GM21723 (cell line): ENCODE measurements at regions not wholly inside any gene's neighbourhood (a gene's known extent, or its start where the extent isn't known, plus 50 kb on each side); places are given as distances from the start of the nearest gene placed in this dataset.

Experiments used
- ATAC-seq: cut with Tn5 transposase; IDR thresholded peaks from one replicate; pipeline ENCODE4 v1.9.1; 2021; ENCODE audit warnings: mild to moderate bottlenecking, moderate library complexity; ENCODE audit not compliant: unreplicated experiment

DNA sequence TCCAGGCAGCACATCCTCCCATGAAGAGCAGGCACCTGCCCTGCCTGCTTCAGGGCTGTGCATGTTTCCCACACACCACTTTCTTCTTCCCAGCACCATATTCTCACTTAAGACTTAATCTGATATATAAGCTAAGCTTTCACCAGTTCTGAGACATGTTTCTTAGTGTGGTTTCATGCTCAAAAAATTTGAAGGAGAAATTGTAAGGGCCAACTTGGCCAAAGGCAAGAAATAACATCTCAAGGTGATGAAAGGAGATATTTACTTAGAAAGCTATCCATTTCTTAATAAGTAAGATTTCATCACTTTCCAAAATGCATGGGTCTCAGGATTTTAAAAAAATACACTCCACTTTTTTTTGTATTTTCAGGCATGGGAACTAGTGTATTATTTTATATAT, 468.1 kb upstream of the AKR1E2 start:
- ATAC-seq = no peak

DNA sequence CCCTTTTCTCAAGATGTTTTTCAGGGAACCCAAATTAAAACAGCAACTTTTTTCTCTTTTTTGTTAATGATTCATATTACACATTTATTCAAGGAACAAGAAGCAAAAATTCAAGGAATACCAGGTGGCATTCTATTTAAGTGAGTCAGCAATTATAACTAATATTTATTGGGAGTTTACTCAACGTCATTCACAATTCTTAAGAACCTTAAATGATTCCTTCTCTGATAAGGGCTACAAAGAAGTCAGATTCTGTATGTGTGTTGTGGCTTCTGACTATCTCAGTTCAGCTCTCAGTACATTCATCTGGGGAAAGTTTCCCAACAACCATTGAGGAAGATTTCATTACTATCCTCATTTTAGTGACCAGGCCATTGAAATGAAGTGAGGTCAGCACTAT, 470.7 kb upstream of the AKR1E2 start:
- no peak for ATAC-seq

DNA sequence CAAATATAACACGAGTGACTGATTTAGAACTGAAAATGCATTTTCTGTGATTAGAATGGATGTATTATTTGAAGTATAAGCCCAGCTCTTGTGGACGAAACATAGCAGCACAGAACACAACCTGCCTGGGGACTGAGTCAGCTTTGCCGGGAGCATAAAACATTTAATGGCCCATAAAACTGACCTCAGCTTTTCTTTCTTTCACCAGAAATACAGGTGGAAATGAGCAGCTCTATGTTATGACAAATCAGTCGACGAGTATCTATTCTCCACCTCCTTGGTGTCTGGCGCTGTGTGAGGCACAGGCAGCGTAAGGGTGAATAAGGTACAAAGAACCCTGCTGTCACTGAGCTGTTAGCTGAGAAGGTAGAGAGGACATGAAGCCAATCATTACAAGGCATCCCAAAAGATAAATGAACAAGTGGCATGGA, 471.6 kb upstream of the AKR1E2 start:
- ATAC-seq = no peak

DNA sequence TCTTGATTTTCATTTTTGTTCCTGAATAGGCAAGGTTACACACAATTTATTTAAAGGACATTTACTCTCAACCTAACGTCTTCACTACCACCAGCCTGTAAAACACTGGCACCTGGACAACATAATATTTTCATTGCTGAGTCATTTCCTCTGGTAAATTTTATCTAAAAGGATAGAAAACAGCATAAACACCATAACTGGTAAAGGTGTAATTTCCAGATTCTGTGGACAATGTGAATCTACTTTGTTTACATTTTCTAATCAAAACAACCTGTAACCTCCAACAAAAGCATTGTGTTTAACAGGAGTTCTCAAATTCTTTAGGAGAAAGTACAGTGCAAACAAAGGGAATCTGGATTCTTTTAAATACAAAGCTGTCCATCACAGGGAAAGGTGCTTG, 472.0 kb upstream of the AKR1E2 start:
- ATAC-seq = no peak

DNA sequence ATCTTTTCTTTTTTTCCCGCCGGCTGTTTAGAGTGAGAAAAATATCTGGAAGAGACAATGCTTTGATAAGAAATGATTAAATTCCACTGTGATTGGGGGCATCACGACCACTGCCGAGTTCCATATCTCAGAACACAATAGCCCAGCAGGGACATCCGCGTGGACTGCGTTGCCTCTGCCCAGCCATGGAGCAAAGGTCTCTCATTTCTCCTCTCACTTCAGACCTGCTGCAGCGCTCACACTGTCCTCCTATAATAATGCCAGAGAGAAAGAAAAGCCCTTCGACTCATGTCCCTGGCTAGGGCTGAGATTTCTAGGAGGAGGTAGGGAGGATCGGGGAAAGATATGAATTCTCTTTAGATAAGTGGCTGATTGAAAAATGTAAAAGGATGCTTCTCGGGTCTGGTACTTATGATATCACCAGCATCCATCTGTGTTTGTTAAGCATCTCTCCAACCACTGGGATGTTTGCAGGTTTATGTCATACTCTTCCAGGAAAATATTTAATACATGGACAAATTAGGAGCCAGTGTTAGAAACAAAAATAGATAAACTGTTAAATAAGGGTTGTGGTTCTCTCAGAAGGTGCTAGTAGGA, 472.9 kb upstream of the AKR1E2 start:
- no peak for ATAC-seq

DNA sequence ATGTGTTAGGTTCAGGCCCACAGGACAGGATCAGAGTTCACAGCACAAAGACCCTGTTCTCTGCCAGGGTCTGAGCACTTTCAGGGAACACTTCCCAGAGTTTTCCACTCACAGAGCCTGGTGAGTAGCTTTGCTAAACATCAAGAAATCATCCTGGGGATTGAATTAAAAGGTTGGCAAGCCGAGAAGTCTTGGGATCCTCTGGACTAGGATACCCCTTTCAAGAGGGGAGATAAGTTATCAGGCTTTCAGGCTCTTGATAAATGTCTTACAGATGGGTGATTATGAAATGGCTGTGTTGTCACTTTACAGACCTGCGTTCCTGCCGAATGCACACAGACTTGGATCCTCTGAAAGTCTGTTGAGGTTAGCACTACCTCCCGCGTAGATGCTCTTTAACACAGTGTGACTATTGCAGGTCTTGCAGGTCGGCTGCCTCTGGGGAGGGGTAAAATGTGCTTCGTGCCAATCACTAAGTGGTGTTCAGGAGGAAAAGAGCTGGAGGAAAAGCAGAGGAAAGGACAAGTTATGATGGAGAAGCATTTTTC, 473.5 kb upstream of the AKR1E2 start:
- ATAC-seq = no peak

DNA sequence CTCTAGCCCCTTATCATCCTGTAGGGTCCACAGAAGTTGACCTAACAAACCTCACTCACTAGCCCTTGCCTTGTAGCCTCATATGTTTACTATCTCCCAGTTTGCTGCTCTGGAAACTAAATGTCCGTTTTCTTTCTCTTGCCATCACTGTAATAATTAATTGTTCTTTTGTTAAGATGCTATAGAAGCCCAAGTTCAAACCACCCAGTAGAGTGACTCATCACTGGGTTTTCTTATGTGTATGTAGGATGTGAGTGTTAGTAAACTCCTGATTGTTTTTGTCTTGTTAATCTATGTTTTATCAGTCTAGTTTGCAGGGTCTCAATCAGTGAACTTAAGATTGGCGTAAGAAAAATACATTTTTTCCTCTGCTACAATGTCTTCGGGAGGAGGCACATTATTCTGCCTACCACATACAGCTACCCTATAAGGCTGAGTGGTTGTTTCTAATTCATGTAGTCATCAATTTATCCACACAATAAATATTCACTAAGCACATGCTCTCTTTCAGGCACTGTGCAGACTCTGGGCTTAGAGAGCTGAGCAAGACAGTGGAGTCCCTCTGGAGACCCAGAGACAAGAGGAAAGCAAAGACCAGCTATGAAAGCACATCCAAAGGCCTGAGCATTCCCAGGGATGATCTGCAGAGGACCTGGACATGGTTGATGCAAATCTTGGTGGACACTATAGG, 474.1 kb upstream of the AKR1E2 start:
- no peak for ATAC-seq

DNA sequence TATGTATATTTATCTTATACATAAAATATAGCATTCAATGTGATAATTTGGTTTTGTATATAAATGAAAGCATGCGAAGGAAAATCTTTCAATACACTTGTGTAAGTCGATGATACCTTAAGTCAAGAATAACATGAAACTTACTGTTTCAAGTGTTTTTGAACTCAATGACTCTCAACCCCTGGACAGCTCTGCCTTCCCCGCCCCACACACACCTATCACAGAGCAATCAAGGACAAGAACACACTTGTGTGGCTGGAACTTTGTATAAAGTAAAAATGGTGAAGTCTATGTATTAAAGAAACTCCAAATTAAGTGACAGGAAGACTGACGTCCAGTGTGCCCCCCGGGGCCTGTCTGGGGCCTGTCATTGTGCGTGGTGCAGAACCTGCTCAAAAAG, 478.6 kb upstream of the AKR1E2 start:
- ATAC-seq = no peak

DNA sequence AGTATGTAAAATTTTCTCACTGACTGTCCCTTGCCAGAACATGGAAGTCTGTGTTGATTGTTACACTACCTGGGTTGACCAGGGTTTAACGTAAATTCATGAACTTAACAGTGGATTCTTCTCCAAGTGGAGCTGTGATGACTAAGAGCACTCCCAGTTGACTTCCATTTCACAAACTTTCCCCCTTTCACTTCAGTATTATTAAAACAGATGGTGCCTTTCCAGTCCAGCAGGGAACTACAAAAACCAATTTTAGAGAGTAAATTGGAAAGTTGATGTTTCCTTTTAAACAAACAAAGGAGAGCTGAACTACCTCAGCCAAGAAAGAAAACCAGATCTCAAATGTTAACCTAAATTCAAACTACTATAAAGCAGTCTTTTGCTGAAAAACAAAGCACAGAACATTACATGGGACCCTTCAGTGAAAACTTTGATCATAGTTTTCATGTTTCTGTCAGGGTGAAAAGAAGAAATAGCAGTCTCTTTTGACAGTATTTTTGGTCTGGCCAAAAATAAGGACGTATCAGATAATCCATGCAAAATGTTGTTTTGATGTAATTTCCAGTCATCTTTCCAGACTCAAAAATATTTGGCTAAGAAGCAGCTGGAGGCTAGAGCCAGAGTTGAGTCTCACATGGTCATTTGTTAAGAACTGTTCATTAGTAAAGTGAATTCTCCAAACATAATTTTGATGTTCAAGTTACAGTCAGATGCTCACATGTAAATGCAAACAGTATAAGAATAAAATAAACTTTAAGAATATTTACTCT, 479.9 kb upstream of the AKR1E2 start:
- no peak for ATAC-seq

DNA sequence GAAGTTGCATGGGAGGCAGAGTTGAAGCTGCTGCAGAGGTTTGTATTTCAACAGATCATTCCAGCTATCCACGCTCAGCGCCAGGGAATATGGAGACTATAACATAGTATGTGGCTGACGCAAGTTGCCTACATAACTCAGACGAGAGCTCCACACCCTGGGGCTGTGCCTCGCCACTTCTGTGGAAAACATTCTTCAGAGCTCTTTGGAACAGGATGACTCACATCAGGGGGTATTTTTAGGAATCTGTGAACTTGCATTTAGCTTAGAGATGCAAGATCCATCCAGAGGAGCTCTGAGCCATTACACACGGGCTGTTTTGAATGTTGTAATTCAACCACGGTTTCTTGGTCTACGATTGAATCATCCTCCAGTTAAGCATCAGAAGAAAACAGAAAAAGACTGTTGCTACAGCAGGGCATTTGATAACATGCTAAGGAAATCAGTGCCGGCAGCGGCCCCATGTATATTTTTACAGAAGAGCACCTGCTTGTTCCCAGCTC, 481.5 kb upstream of the AKR1E2 start:
- no peak for ATAC-seq

DNA sequence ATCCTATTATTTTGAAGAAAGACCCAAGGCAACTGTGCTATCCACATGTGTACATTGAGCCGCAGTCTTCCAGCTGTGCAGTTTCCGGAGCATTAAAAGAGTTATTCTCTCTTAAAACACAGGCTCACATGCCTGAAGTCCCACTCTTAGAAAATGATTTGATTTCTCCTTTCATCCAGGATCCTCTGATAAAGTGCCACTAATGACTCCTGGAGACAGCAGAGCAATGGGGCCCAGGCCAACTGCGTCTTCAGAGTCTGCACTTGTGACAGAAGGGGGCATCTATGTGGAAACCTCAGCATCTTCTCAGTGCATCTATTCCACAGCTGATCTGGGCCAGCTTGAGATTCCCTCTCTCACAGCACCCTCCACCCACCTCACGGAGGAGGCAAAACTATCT, 482.1 kb upstream of the AKR1E2 start:
- ATAC-seq = no peak

DNA sequence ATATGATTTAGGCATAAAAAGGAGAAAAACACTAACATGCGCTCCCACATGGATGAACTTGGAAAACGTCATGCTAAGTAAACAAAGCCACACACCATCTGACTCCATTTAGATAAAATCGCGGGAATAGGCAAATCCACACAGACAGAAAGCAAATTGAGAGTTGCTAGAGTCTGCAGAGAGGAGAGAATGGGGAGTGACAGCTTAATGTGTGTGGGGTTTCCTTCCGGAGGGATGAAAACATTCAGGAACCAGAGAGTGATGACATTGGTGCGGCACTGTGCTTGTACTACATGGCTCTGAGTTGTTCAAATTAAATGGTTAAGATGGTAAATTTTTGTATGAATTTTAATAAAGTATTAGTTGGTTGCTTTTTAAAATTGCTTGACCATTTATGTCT, 482.9 kb upstream of the AKR1E2 start:
- ATAC-seq = no peak

DNA sequence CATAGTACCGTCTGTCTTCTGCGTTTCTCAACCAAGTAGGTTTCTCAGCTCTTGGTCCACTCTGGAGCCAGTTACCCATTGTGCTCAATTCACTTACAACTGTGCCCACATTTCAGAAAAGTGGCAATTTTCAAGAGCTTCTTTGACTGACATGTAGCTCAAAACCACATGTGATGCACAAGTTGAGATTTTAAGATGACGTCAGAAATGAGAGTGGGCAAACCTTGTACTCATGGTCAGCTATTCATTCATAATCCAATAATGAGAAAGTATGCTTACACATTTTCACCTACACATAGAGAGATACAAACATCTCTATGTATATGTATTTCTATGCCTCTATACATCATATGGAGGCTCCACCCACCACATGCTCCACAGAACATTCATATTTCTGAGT, 487.2 kb upstream of the AKR1E2 start:
- no peak for ATAC-seq

DNA sequence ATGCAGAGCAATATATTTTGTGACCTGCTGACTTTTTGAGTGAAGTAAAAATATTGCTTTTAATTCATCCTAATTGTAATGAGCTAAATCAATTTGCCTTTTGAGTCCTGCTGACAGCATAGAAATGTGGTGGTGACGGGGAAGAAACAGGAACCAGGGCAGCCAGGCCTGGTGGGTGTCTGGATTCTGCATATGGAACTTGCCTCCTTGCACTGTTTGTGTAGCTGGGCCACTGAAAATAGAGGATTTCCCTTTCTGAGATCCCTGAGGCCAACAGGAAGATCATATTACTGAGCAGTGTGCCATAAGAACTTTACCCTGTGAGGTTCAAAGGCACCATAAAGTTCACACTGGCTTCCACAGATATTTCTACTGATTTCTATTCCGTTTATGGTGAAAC, 488.4 kb upstream of the AKR1E2 start:
- ATAC-seq = no peak

DNA sequence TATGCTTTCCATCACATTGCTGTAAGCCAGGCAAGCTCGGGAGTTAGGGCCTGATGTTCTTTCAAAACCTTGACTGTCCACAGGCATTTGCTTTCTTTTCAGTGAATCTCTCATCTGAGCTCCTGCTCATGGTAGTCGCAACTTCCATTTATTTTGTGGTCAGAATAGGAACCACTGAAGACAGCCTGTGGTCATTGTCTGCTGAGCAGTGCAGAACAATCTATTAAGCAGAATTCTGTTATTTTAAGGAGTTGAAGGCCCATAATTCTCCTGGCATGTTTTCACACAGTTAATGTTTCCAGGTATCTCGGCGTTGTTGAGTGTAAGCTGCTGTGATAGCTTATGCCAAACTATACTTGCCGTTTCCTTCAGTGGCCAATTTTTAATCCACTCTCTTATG, 491.1 kb upstream of the AKR1E2 start:
- no peak for ATAC-seq

DNA sequence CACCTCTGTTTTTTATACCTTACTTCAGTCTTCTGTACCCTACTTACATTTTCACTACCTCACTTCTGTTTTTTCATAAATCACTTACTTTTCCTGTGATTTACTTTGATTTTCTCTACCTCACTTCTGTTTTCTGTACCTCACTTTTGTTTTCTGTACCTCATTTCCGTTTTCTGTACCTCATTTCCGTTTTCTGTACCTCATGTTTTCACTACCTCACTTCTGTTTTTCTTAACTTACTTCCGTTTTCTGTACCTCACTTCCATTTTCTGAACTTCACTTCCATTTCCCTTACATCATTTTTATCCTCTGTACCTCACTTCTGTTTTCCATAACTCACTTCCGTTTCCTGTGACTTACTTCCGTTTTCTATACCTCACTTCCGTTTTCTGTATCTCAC, 492.0 kb upstream of the AKR1E2 start:
- no peak for ATAC-seq

DNA sequence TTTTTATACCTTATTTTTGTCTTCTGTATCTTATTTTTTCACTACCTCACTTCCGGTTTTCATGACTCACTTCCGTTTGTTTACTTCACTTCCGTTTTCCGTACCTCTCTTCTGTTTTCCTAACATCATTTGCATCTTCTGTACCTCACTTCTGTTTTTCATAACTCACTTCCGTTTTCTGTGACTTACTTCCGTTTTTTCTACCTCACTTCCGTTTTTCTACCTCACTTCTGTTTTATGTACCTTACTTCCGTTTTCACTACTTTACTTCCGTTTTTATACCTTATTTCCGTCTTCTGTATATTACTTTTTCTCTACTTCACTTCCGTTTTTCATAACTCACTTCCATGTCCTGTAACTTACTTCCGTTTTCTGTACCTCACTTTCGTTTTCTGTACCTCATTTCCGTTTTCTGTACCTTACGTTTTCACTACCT, 492.5 kb upstream of the AKR1E2 start:
- ATAC-seq = no peak

DNA sequence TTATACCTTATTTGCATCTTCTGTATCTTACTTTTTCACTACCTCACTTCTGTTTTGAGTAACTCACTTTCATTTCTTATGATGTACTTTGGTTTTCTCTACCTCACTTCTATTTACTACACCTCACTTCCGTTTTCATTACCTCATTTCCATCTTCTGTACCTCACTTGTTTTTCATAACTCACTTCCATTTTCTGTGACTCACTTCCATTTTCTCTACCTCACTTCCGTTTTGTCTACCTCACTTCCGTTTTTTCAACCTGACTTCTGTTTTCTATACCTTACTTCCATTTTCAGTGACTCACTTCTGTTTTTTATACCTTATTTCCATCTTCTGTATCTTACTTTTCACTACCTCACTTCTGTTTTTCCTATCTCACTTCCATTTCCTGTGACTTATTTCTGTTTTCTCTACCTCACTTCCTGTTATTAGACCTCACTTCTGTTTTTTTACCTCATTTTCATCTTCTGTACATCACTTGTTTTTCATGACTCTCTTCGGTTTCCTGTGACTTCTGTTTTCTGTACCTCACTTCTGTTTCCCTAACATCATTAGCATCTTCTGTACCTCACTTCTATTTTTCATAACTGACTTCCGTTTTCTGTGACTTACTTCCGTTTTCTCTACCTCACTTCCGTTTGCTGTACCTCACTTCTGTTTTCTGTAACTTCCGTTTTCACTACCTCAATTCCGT, 493.1 kb upstream of the AKR1E2 start:
- no peak for ATAC-seq

DNA sequence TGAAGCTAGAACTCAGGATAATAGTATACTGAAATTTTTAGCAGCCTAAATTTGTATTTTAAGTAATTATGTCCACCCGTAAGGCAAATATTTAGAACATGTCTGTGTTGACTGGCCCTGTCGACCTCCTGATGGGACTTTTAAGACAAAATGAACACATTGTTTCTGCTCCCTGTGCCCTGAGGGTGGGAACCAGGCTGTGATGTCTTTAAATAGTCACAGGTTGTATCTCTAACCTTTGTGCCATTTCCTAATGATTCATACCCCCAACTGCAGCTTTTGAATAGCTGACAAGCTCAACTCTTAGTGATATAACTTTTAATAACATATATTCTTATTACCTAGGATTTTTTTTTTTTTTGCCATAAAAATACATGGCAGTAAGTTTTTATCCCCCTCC, 494.9 kb upstream of the AKR1E2 start:
- no peak for ATAC-seq

DNA sequence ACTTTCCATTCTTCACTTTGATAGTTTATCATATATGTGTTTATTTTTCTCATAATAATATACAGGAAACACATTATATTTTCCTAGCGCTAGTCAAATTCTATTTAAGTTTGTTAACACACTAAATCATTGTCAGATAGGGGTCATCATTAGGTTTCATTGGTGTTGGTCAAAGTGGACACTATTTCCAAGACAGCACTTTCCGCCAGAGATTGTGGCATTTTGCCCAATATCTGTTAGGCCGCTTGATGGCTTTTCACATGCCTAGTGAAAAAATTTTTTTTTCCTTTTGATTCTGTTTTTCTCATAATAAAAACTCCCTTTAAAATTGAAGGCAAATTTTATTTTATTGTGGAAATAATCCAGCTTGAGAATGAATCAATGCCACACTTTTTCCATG, 495.4 kb upstream of the AKR1E2 start:
- no peak for ATAC-seq

DNA sequence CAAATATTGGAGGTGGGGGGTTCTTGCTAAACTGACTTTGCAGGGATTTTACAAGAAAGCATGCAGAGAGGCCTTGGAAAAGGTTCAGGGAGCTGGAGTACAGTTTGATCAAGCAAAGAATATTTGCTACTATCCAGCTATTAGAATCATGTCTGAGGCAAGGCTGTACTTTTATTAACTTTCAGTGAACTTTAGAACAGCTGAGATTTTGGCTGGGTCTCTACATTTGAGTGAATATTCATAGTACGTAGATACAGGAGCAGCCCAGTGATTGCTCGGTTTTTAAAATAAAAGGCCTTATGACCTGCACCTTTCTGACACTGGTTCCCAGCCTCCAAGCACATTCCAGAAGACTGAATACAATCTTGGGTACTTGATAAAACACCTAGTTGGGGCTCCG, 496.8 kb upstream of the AKR1E2 start:
- ATAC-seq = no peak
